Upper lobe of left lung (tissue), 4 donors: ENCODE measurements at regions not wholly inside any gene's neighbourhood (a gene's known extent, or its start where the extent isn't known, plus 50 kb on each side); places are given as distances from the start of the nearest gene placed in this dataset.

Experiments used
- EP300 ChIP-seq, 4 donors: sonication (generic); formaldehyde crosslinking; IDR thresholded peaks; one replicate each; pipeline ENCODE4 v1.5.1; 2017; ENCODE audit warnings: antibody characterized with exemption in 4 of 4, control low read depth in 2 of 4
- POLR2A ChIP-seq, 4 donors: fragments of 450-650 bp; IDR thresholded peaks; one replicate each; pipeline ENCODE4 v1.5.1; 2016 to 2017; ENCODE audit warnings: antibody characterized with exemption in 4 of 4, mild to moderate bottlenecking in 2 of 4
- POLR2AphosphoS5 ChIP-seq, 2 donors: sonication (generic); formaldehyde crosslinking; IDR thresholded peaks; one replicate each; pipeline ENCODE4 v1.5.1; 2017; ENCODE audit warnings: antibody characterized with exemption in 2 of 2
- TF ChIP-seq, protein P1 (sequence below), 6 experiments: fragments of 450-650 bp in 4 of 6; fragments of 200-600 bp in 2 of 6; sonication (generic) in 2 of 6; IDR thresholded peaks; one replicate each; pipeline ENCODE4 v1.5.1; 2016 to 2019; ENCODE audit warnings: antibody characterized with exemption in 6 of 6

GRCh38 chr3:38996193-38996592 is 55.6 kb downstream of the SCN11A start:
- TF ChIP-seq, protein P1, sequence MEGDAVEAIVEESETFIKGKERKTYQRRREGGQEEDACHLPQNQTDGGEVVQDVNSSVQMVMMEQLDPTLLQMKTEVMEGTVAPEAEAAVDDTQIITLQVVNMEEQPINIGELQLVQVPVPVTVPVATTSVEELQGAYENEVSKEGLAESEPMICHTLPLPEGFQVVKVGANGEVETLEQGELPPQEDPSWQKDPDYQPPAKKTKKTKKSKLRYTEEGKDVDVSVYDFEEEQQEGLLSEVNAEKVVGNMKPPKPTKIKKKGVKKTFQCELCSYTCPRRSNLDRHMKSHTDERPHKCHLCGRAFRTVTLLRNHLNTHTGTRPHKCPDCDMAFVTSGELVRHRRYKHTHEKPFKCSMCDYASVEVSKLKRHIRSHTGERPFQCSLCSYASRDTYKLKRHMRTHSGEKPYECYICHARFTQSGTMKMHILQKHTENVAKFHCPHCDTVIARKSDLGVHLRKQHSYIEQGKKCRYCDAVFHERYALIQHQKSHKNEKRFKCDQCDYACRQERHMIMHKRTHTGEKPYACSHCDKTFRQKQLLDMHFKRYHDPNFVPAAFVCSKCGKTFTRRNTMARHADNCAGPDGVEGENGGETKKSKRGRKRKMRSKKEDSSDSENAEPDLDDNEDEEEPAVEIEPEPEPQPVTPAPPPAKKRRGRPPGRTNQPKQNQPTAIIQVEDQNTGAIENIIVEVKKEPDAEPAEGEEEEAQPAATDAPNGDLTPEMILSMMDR (IDR thresholded peaks at IDR 0.05): no peak
- TF ChIP-seq POLR2A (IDR thresholded peaks at IDR 0.05): no peak
- no peak for TF ChIP-seq POLR2AphosphoS5 (IDR thresholded peaks at IDR 0.05)
- TF ChIP-seq EP300 (IDR thresholded peaks at IDR 0.05): no peak
